Fibroblast of skin of abdomen (primary cell): ENCODE measurements at regions not wholly inside any gene's neighbourhood (a gene's known extent, or its start where the extent isn't known, plus 50 kb on each side); places are given as distances from the start of the nearest gene placed in this dataset.

Experiments used
- DNase-seq: peaks from one replicate; pipeline ENCODE4 v3.0.0-alpha.2; 2013

- no peak for DNase-seq
Observed at GRCh38 chr11:134528453-134528852, 116.4 kb upstream of the B3GAT1 start.

DNA sequence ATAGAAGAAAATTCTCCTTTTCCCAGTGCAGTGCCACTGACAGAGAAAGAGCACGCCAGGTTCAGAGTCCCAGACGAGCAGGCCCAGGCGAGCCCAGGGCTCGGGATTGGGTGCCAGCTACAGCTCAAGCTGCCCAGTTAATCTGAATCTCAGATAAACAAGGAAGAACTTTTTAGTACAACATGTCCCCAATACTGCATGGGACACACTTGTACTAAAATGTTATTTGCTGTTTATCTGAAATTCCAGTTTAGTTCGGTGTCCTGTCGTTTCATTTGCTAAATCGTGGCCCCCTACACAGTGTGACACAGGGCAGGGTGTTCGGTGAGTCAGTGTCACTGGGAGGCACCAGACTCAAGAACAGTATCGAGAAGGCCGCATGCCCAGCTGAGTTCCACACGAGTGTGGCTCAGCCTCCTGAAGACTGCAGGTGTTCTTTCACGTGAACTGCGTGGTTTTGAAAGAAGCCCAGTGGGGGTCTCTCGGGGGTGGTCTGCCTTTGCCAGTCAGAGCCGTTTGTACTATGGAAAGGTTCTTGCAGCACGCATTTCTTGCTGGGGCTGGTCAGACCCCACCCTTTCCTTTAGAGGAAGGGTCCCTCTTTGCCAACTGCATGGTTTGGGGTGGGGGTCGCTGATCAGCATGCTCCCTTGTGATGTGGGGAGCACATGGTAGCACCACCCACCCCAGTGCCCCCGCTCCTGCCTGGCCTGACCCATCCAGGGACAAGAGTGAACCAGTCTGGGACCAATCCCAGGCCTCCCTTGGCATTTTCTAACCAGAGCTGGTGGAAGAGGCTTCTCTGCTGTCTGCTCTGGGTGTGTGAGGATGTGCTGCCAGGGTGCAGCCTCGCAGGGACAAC lies 115.6 kb upstream of the B3GAT1 start:
- no peak for DNase-seq

DNA sequence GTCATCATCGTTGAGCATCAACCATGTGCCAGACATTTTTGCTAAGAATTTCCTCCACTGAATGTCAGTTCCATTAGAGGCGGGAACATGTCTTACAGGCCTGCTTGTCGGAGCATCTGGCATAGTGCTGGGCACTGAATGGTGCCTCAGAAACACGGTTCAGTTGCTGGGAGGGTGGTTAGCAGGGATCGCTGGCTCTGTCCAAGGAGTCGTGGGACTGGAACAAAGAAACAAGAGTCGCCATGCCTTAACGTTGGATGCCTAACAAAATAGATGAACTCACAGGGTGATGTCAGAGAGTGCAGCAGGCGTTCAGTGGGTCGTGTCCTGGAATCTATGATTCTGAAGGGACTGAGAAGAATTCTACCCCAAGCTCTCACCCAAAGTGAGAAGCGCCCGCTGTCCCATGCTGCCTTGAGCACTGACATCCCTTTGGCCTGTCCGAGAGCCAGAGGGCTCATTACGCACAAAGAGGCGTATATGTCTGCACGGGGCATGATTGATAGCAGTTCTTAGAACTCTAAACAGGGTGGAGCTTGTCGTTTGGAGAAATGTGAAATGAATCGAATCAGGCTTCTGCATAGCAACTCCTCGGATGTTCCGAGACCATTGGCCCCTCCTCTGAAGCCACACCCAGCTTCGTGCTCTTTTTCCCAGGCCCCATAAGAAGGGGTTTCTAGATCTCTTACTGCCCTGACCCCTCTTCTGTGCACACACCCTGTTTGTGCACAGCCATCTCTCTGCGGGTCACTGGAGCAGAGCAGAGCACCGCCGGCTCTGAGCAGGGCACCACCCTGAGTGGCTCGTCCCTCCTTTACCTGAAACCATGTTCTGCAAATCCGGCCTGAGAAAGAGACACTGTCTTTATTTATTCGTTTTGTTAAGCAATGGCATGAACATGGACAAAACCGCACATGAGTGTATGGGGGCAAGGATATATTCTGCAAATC lies 113.1 kb upstream of the B3GAT1 start:
- DNase-seq = no peak

- DNase-seq = no peak
Observed at GRCh38 chr11:134524201-134524600, 112.2 kb upstream of the B3GAT1 start.

DNA sequence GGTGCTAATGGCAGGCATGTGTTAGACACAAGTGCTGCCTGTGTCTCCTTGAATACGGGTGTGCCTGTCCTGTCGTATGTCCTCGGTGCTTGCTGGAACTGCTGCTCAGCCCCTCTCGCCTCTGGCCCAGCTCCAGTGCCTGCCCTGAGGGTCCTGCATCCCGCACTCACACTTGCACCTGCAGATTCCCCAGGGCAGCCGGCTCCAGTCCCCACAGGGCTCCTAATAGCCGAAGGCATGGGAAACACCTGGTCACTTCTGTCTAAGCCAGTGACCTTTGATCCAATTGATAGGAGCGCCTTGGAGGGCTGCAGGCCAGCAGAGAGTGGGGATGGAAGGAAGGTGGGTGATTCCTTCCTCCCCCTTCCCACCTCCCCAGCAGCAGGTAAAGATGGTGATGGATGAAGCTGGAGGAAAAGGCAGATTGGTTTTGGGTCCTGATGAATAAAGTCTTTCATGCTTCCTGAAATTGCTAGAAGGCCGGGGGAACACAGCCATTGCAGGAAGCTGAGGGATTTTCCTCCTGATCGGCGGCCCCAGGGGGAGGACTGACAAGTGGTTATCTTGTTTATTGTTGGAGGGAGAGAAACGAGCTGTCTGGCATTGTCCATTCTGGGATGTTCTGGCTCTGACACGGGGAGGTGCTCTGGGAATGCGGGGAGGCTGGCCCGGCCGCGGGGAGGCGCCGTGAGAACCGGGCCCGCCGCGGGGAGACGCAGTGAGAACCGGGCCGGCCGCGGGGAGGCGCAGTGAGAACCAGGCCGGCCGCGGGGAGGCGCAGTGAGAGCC lies 110.9 kb upstream of the B3GAT1 start:
- DNase-seq = no peak

- DNase-seq = no peak
Observed at GRCh38 chr11:134521452-134522289, 109.6 kb upstream of the B3GAT1 start.

DNA sequence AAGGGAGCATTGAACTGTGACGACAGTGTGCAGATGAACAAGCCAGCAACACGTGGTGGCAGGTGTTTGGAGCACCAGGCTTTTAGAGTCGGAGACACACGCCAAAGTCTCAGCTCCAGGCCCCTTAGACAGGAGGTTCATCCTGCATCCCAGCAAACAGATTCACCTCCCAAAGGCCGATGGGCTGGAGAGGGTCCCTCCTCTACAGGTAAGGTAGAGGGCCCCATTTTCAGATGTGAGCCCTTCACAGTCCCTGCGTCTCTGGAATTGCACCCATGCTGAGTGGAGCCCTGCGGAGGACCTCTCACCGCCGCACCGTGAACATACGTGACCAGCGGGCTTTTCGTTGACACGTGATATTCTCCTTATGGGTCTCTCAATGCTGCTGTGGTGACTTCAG lies 109.0 kb upstream of the B3GAT1 start:
- DNase-seq = no peak

DNA sequence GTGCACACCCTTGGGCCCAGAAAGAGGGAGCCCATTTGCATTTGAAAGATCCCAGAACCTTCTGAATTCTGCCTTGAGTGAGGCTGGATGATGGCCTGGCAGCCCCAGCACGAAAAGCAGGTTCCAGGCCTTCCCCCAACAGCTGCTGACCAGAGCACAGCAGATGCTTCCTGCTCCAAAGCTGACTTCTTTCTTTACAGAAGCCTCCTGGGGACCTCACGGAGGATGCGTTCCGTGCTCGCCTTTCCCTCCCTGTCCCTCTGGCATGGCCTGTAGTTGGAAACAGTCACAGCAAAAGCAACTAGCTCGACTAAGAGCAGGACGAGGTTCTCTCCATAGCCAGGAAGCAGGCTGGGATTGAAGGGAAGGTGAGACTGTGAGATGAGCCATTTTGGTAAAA lies 107.7 kb upstream of the B3GAT1 start:
- no peak for DNase-seq

GRCh38 chr11:134519390-134519750 lies 107.3 kb upstream of the B3GAT1 start:
- DNase-seq = no peak

DNA sequence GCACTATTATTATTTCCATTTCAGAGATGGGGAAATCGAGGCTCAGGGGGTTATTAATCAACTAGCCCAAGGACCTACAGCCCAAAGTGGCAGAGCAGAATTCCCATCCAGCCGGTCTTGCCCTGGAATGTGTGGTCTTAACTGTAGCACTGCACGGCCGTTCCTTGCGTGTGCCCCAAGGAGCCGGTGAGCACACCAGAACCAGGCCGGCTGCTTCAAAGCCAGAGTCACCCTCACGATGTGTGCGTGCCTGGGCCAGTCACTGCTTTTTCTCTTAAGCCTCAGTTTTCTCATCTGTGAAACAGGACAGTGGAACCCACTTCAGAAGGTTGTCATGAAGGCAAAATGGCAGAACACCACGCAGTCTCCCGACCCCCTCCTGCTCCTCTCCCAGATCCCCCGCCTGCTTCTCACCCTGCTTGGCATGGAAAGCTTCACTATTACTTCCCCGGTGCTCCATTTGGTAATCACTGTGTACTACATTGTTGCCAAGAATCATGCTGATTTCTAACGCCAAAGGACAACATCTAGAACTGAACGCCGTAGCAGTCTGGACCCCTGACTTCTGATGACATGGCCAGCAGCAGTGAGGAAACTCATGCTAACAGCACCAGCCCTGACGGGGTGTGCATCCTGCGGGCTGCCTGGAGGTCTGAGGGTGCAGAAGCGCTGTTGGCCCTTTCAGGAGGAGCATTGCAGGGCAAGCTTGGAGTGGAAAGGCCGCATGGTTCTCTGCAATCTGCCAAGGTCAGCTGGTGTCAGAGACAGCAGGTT lies 106.8 kb upstream of the B3GAT1 start:
- DNase-seq = no peak

GRCh38 chr11:134517621-134518293 lies 105.7 kb upstream of the B3GAT1 start:
- no peak for DNase-seq

DNA sequence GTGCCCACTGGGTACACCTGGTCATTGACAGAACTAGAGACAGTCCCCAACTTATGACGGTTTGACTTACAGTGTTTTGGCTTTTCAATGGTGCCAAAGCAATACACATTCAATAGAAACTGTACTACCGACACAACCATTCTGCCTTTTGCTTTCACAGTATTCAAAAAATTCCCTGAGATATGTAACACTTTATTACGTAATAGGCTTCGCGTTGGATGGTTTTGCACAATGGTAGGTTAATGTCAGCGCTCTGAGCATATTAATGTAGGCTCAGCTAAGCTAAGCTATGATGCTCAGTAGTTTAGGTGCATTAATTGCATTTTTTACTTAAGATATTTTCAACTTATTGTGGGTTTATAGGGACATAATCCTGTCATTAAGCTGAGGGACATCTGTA lies 105.1 kb upstream of the B3GAT1 start:
- no peak for DNase-seq

GRCh38 chr11:134516529-134516928 lies 104.5 kb upstream of the B3GAT1 start:
- DNase-seq = no peak

- DNase-seq = no peak
Observed at GRCh38 chr11:134515081-134515960, 103.3 kb upstream of the B3GAT1 start.

GRCh38 chr11:134514354-134514951 lies 102.4 kb upstream of the B3GAT1 start:
- DNase-seq = no peak

- no peak for DNase-seq
Observed at GRCh38 chr11:134513585-134514120, 101.6 kb upstream of the B3GAT1 start.

DNA sequence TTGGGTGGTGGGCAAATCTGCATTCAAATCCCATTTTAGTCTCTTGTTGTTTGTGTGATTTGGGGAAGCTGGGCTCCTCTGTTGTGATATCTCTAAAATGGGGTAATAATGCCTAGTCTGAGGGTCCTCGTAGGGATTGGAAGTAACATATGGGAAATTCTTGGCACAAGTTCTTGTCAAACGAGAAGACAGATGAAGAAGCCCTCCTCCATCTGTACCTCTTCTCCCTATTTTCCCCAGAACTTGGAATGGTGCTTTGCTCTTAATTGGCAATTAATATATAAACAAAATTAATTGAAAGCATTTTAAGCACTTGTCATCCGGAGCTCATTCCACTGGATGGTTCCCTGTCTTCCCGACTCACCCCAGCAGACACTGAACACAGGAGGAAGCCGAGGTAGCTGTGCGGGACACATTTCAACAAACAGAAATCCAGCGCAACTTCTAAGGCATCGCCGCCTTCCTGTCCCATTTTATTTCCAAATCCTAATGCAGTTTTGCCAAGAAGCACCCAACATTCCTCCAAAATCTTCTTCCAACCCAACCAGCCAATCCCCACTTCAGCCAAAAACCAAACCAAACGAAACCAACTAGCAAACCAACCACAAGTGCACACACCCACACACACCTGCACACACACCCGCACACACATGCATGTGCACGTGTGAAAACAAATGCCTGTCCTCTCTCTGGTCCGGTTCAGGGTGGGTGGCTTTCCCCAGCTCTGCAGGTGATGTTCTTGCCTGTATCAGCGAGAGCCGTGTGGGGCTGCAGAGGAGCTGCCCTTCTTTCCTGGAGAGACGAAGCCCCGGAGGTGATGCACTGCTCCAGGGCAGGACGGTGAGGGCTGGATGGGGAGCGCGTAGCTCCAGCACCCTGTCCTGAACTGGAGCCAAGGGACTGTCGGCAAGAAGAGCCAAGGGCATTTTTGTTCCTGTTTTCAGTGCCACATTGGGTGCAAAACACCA lies 100.8 kb upstream of the B3GAT1 start:
- no peak for DNase-seq
